ENCODE measurements at regions not wholly inside any gene's neighbourhood (a gene's known extent, or its start where the extent isn't known, plus 50 kb on each side); places are given as distances from the start of the nearest gene placed in this dataset.

DNA sequence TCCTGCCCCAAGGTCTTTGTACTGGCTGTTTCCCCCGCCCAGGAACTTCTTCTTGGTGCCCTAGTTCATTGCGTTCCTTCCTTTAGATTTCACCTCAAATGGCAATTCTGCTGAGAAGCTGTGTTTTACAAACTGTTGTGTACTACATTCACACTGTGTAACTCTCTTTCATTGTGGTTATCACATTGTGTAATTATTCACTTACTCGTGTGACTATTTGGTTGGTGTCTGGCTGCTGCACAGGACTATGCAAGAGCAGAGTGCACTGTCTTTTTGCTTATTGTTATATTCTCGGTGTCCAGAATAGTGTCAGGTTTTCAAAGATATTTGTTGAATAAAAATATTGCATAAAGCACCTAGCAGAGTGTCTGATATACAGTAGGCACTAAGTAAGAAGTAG lies 177.2 kb upstream of the PRICKLE1 start:
- TF ChIP-seq, protein P1, sequence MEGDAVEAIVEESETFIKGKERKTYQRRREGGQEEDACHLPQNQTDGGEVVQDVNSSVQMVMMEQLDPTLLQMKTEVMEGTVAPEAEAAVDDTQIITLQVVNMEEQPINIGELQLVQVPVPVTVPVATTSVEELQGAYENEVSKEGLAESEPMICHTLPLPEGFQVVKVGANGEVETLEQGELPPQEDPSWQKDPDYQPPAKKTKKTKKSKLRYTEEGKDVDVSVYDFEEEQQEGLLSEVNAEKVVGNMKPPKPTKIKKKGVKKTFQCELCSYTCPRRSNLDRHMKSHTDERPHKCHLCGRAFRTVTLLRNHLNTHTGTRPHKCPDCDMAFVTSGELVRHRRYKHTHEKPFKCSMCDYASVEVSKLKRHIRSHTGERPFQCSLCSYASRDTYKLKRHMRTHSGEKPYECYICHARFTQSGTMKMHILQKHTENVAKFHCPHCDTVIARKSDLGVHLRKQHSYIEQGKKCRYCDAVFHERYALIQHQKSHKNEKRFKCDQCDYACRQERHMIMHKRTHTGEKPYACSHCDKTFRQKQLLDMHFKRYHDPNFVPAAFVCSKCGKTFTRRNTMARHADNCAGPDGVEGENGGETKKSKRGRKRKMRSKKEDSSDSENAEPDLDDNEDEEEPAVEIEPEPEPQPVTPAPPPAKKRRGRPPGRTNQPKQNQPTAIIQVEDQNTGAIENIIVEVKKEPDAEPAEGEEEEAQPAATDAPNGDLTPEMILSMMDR (IDR thresholded peaks at IDR 0.05; ENCODE audit: unreplicated experiment) = no peak
- no peak overlapping the region for H3K4me3 Mint-ChIP-seq (ENCODE audit: unreplicated experiment)
- no peaks in the 10 kb centered on the region for H3K27me3 Mint-ChIP-seq (ENCODE audit: insufficient read depth, unreplicated experiment)
- H3K36me3 Mint-ChIP-seq (ENCODE audit: insufficient read depth, unreplicated experiment) = no peaks in the 10 kb centered on the region
- no peak for DNase-seq (ENCODE audit: unreplicated experiment)
- H3K27ac Mint-ChIP-seq (ENCODE audit: low read depth, unreplicated experiment) = no peak overlapping the region
- CTCF ChIA-PET = no interaction called here
- no TSS peak for BruUV-seq (replicated peaks)
- peaks cover 14% of the 10 kb centered on the region for H3K9me3 Mint-ChIP-seq (ENCODE audit: unreplicated experiment)
- H3K4me1 Mint-ChIP-seq (ENCODE audit: insufficient read depth, unreplicated experiment) = peaks cover 10% of the 10 kb centered on the region
- POLR2A ChIA-PET = no interaction called here
- intact Hi-C loops (cut with micrococcal nuclease) = no loop called here

DNA sequence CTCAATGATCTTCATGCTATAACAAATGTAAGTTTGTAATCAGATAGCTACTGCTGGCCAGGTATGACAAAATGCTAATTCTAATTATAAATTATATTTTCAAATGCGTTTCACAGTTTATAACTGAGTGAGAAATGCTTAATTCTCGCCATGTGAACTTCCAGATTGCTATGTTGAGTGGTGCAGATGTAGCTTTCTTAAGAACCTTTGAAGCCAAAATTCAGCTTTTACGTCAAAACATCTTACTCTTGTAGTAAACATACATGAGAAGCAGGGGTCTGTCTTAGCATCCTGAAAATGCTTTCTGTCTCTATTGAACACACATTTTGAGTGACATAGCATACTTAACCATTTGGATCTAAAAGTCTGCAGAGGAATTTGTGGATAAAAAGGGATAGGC lies 176.5 kb upstream of the PRICKLE1 start:
- DNase-seq (ENCODE audit: unreplicated experiment) = no peak
- peaks cover 16% of the 10 kb centered on the region for H3K4me1 Mint-ChIP-seq (ENCODE audit: insufficient read depth, unreplicated experiment)
- no peak overlapping the region for H3K4me3 Mint-ChIP-seq (ENCODE audit: unreplicated experiment)
- POLR2A ChIA-PET = interaction anchor here (0.7 kb wide), 1 partner anchor 178 kb away, joined by 3 read pairs; no protein-coding TSS in a partner anchor
- intact Hi-C loops (cut with micrococcal nuclease) = no loop called here
- H3K36me3 Mint-ChIP-seq (ENCODE audit: insufficient read depth, unreplicated experiment) = no peaks in the 10 kb centered on the region
- no peaks in the 10 kb centered on the region for H3K27me3 Mint-ChIP-seq (ENCODE audit: insufficient read depth, unreplicated experiment)
- BruUV-seq (replicated peaks) = no TSS peak
- CTCF ChIA-PET = interaction anchor here (1.1 kb wide), 1 partner anchor 12 kb away, joined by 3 read pairs; no protein-coding TSS in a partner anchor
- H3K27ac Mint-ChIP-seq (ENCODE audit: low read depth, unreplicated experiment) = no peak overlapping the region
- TF ChIP-seq, protein P1 (IDR thresholded peaks at IDR 0.05; ENCODE audit: unreplicated experiment) = no peak
- peaks cover 7% of the 10 kb centered on the region for H3K9me3 Mint-ChIP-seq (ENCODE audit: unreplicated experiment)

DNA sequence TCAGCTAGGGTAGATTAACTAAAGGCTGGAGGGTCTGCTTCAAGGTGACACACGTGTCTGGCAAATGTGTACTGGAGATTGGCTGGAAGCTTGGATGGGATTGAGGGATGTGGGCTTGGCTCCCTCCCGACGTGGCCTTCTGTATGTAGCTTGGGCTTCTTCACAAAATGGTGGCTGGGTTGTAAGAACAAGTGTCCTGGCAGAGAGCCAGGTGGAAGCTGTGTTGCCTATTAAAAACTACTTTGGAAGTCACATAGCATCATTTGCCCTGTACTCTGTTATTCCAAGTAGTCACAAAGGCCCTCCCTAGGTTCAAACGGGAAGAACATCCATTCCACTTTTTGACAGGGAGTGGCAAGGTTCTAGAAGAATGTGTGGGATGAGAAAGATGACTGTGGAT lies 174.1 kb upstream of the PRICKLE1 start:
- intact Hi-C loops (cut with micrococcal nuclease) = no loop called here
- Mint-ChIP-seq H3K36me3 (ENCODE audit: insufficient read depth, unreplicated experiment) (peaks cover 7% of the 10 kb centered on the region), H3K9me3 (ENCODE audit: unreplicated experiment) (peaks cover 6% of the 10 kb centered on the region), H3K27me3 (ENCODE audit: insufficient read depth, unreplicated experiment) (no peaks in the 10 kb centered on the region), H3K4me3 (ENCODE audit: unreplicated experiment) (no peak overlapping the region), H3K27ac (ENCODE audit: low read depth, unreplicated experiment) (no peak overlapping the region), H3K4me1 (ENCODE audit: insufficient read depth, unreplicated experiment) (peaks cover 30% of the 10 kb centered on the region)
- POLR2A ChIA-PET = no interaction called here
- CTCF ChIA-PET = interaction anchor here (0.5 to 0.6 kb wide), 2 partner anchors 37 to 96 kb away, joined by 3 read pairs; no protein-coding TSS in a partner anchor
- TF ChIP-seq, protein P1 (IDR thresholded peaks at IDR 0.05; ENCODE audit: unreplicated experiment) = no peak
- no peak for DNase-seq (ENCODE audit: unreplicated experiment)
- no TSS peak for BruUV-seq (replicated peaks)

DNA sequence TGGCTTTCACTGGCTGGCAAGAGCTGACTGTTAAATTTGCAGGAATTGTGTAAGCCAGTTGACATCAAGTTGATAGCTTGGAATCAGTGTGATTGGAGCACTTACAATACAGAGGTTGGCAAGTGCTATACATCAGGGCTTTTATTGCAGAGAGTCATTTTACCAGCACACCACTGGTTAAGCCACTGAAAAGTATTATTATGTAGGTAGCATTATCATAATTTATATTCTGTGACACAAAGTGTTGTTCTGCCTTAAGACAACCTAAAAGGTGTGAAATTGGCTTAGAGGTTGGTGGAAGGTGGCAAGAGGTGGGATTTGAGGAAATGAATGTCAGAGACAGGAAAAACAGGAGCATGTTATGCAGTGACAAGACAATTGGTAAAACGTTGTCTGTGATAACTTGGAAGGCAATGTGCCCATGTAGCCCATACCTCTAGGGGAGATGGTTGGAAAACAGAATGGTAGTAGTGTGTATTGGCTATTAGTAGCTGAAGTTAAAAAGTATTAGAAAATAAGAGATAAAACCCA lies 172.9 kb upstream of the PRICKLE1 start:
- BruUV-seq (replicated peaks) = no TSS peak
- no peak overlapping the region for H3K4me3 Mint-ChIP-seq (ENCODE audit: unreplicated experiment)
- H3K9me3 Mint-ChIP-seq (ENCODE audit: unreplicated experiment) = peaks cover 6% of the 10 kb centered on the region
- peaks cover 7% of the 10 kb centered on the region for H3K36me3 Mint-ChIP-seq (ENCODE audit: insufficient read depth, unreplicated experiment)
- no peak for DNase-seq (ENCODE audit: unreplicated experiment)
- H3K27ac Mint-ChIP-seq (ENCODE audit: low read depth, unreplicated experiment) = peak overlapping the region; percentile 25
- H3K4me1 Mint-ChIP-seq (ENCODE audit: insufficient read depth, unreplicated experiment) = peaks cover 31% of the 10 kb centered on the region
- TF ChIP-seq, protein P1 (IDR thresholded peaks at IDR 0.05; ENCODE audit: unreplicated experiment) = no peak
- intact Hi-C loops (cut with micrococcal nuclease) = no loop called here
- H3K27me3 Mint-ChIP-seq (ENCODE audit: insufficient read depth, unreplicated experiment) = no peaks in the 10 kb centered on the region
- ChIA-PET POLR2A (interaction anchor here (0.7 to 1.0 kb wide), 2 partner anchors 34 to 509 kb away, joined by 3 read pairs; no protein-coding TSS in a partner anchor), CTCF (interaction anchor here (0.6 kb wide), 1 partner anchor 367 kb away, joined by 4 read pairs; no protein-coding TSS in a partner anchor)
